Superior temporal gyrus (tissue), 1 donor: ENCODE measurements at regions not wholly inside any gene's neighbourhood (a gene's known extent, or its start where the extent isn't known, plus 50 kb on each side); places are given as distances from the start of the nearest gene placed in this dataset.
"Not testable (repeated sequence)": the region's sequence is repeated elsewhere in the genome, so short reads cannot be mapped to it uniquely, and the experiment has no call there.

Source experiments
- DNase-seq: peaks from one replicate; pipeline ENCODE4 v3.0.0-alpha.2; 2016; ENCODE audit errors: extremely low spot score

GRCh38 chr13:85603735-85604134 is 195.5 kb downstream of the SLITRK6 start:
- DNase-seq, result no peak

GRCh38 chr13:85601526-85601925 is 197.7 kb downstream of the SLITRK6 start:
- no peak for DNase-seq

GRCh38 chr13:85597790-85598500 is 201.3 kb downstream of the SLITRK6 start:
- no peak for DNase-seq

GRCh38 chr13:85592211-85592610 is 207.0 kb downstream of the SLITRK6 start:
- DNase-seq, result no peak

- DNase-seq, result no peak
Measured at GRCh38 chr13:85590231-85590931, 208.8 kb downstream of the SLITRK6 start.

GRCh38 chr13:85589021-85589420 is 210.2 kb downstream of the SLITRK6 start:
- no peak for DNase-seq

- no peak for DNase-seq
Measured at GRCh38 chr13:85588359-85588758, 210.9 kb downstream of the SLITRK6 start.

- DNase-seq, result no peak
Measured at GRCh38 chr13:85586856-85587255, 212.4 kb downstream of the SLITRK6 start.

- no peak for DNase-seq
Measured at GRCh38 chr13:85586422-85586831, 212.8 kb downstream of the SLITRK6 start.

GRCh38 chr13:85582890-85583289 is 216.3 kb downstream of the SLITRK6 start:
- DNase-seq, result no peak

- DNase-seq, result no peak
Measured at GRCh38 chr13:85575110-85575509, 224.1 kb downstream of the SLITRK6 start.

GRCh38 chr13:85567909-85568308 is 231.3 kb downstream of the SLITRK6 start:
- DNase-seq, result no peak

GRCh38 chr13:85565652-85566051 is 233.6 kb downstream of the SLITRK6 start:
- DNase-seq, result no peak

- no peak for DNase-seq
Measured at GRCh38 chr13:85564598-85564997, 234.6 kb downstream of the SLITRK6 start.

- DNase-seq, result no peak
Measured at GRCh38 chr13:85562282-85562681, 236.9 kb downstream of the SLITRK6 start.

GRCh38 chr13:85557691-85558467 is 241.3 kb downstream of the SLITRK6 start:
- no peak for DNase-seq

- no peak for DNase-seq
Measured at GRCh38 chr13:85551012-85551411, 248.2 kb downstream of the SLITRK6 start.

GRCh38 chr13:85549819-85550218 is 249.4 kb downstream of the SLITRK6 start:
- no peak for DNase-seq

GRCh38 chr13:85548845-85549244 is 250.4 kb downstream of the SLITRK6 start:
- not testable (repeated sequence) for DNase-seq

GRCh38 chr13:85545771-85546170 is 253.4 kb downstream of the SLITRK6 start:
- DNase-seq, result no peak

GRCh38 chr13:85544756-85545155 is 254.5 kb downstream of the SLITRK6 start:
- DNase-seq, result no peak

GRCh38 chr13:85543144-85543543 is 256.1 kb downstream of the SLITRK6 start:
- no peak for DNase-seq

GRCh38 chr13:85541476-85541875 is 257.7 kb downstream of the SLITRK6 start:
- no peak for DNase-seq
